GM23338 (cell line): ENCODE measurements at regions not wholly inside any gene's neighbourhood (a gene's known extent, or its start where the extent isn't known, plus 50 kb on each side); places are given as distances from the start of the nearest gene placed in this dataset.

Experiments used
- ATAC-seq: fragments of 200-7000 bp; cut with Tn5 transposase; 3 replicates; pipeline ENCODE4 v1.9.1; 2020
- DNase-seq: peaks from one replicate; pipeline ENCODE4 v3.0.0-alpha.2; 2015; ENCODE audit warnings: low spot score
- H2AFZ ChIP-seq: fragments of 200-600 bp; sonication (generic); 2 replicates; pipeline ENCODE4 v1.8.0; 2016; ENCODE audit warnings: antibody characterized with exemption, mild to moderate bottlenecking, moderate library complexity
- H3F3A ChIP-seq: fragments of 200-600 bp; sonication (generic); replicated peaks from 2 replicates; pipeline ENCODE4 v1.8.0; 2017; ENCODE audit warnings: antibody characterized with exemption, mixed run types, low read depth
- H3K27ac ChIP-seq: fragments of 200-600 bp; sonication (generic); 2 replicates; pipeline ENCODE4 v1.6.1; 2016; ENCODE audit warnings: low read depth
- H3K27me3 ChIP-seq: fragments of 200-600 bp; sonication (generic); 2 replicates; pipeline ENCODE4 v1.8.0; 2016; ENCODE audit warnings: mild to moderate bottlenecking, mixed run types, moderate library complexity; ENCODE audit not compliant: insufficient read depth
- H3K36me3 ChIP-seq: fragments of 200-600 bp; sonication (generic); 2 replicates; pipeline ENCODE4 v1.8.0; 2016; ENCODE audit warnings: mild to moderate bottlenecking; ENCODE audit not compliant: insufficient read depth
- H3K4me1 ChIP-seq: fragments of 200-600 bp; sonication (generic); 2 replicates; pipeline ENCODE4 v1.8.0; 2016; ENCODE audit warnings: mild to moderate bottlenecking, moderate library complexity; ENCODE audit not compliant: insufficient read depth
- H3K4me2 ChIP-seq: fragments of 200-600 bp; sonication (generic); 2 replicates; pipeline ENCODE4 v1.7.1; 2017; ENCODE audit warnings: mixed run types
- H3K4me3 ChIP-seq: fragments of 200-600 bp; sonication (generic); 2 replicates; pipeline ENCODE4 v1.6.1; 2016; ENCODE audit warnings: mixed run types
- H3K79me2 ChIP-seq: fragments of 200-600 bp; sonication (generic); replicated peaks from 2 replicates; pipeline ENCODE4 v1.8.0; 2017; ENCODE audit warnings: mild to moderate bottlenecking; ENCODE audit not compliant: insufficient read depth
- H3K9me2 ChIP-seq: fragments of 200-600 bp; sonication (generic); 2 replicates; pipeline ENCODE4 v1.8.0; 2017; ENCODE audit not compliant: insufficient read depth
- H4K20me1 ChIP-seq: fragments of 200-600 bp; sonication (generic); replicated peaks from 2 replicates; pipeline ENCODE4 v1.8.0; 2017; ENCODE audit warnings: mild to moderate bottlenecking; ENCODE audit not compliant: insufficient read depth
- H3K27ac Mint-ChIP-seq: 2 replicates; pipeline ENCODE4 v1.8.0; 2020; ENCODE audit warnings: inconsistent platforms, mild to moderate bottlenecking, moderate library complexity, mixed read lengths
- H3K27me3 Mint-ChIP-seq: 3 replicates; pipeline ENCODE4 v1.8.0; 2022; ENCODE audit warnings: low read depth, mild to moderate bottlenecking, moderate library complexity, mixed read lengths, inconsistent platforms; ENCODE audit not compliant: insufficient read depth, poor library complexity
- H3K36me3 Mint-ChIP-seq: 3 replicates; pipeline ENCODE4 v1.8.0; 2021; ENCODE audit warnings: low read depth, mild to moderate bottlenecking, inconsistent platforms, moderate library complexity, mixed read lengths
- H3K4me1 Mint-ChIP-seq: 3 replicates; pipeline ENCODE4 v1.8.0; 2020; ENCODE audit warnings: mild to moderate bottlenecking, inconsistent platforms, mixed read lengths
- H3K4me3 Mint-ChIP-seq: 3 replicates; pipeline ENCODE4 v1.8.0; 2021; ENCODE audit warnings: moderate library complexity, mild to moderate bottlenecking, inconsistent platforms, mixed read lengths
- H3K9me3 Mint-ChIP-seq: 3 replicates; pipeline ENCODE4 v1.8.0; 2020; ENCODE audit warnings: moderate library complexity, mild to moderate bottlenecking, inconsistent platforms, mixed read lengths
- CREB1 ChIP-seq: fragments of 250-450 bp; sonication (Bioruptor Pico); IDR thresholded peaks from 2 replicates; pipeline ENCODE4 v1.5.0; 2020; ENCODE audit warnings: low read depth, mild to moderate bottlenecking, moderate library complexity
- CTCF ChIP-seq, 2 experiments: fragments of 200-600 bp in 1 of 2; sonication (generic) in 1 of 2; conservative IDR thresholded peaks; 2 replicates each; pipeline versions ENCODE4 v1.5.1 to v1.6.1; 2016 to 2017; ENCODE audit warnings: antibody characterized with exemption in 2 of 2, low read depth in 2 of 2, mild to moderate bottlenecking in 2 of 2, moderate library complexity in 1 of 2
- EZH2 ChIP-seq: fragments of 200-600 bp; sonication (generic); IDR thresholded peaks from one replicate; pipeline ENCODE4 v1.8.0; 2017; ENCODE audit warnings: antibody characterized with exemption, mild to moderate bottlenecking, low read depth; ENCODE audit not compliant: unreplicated experiment
- EZH2phosphoT487 ChIP-seq: fragments of 200-600 bp; sonication (generic); IDR thresholded peaks from one replicate; pipeline ENCODE4 v1.8.1; 2018; ENCODE audit warnings: antibody characterized with exemption; ENCODE audit not compliant: unreplicated experiment
- JUNB ChIP-seq: IDR thresholded peaks from one replicate; pipeline ENCODE4 v1.6.1; 2016; ENCODE audit warnings: antibody characterized with exemption; ENCODE audit not compliant: unreplicated experiment
- NANOG ChIP-seq: IDR thresholded peaks from 2 replicates; pipeline ENCODE4 v1.6.1; 2016; ENCODE audit warnings: antibody characterized with exemption, borderline replicate concordance
- POLR2AphosphoS5 ChIP-seq: IDR thresholded peaks from 2 replicates; pipeline ENCODE4 v1.6.1; 2016; ENCODE audit warnings: antibody characterized with exemption, low read depth
- ZNF331 ChIP-seq: fragments of 250-450 bp; sonication (Bioruptor Pico); IDR thresholded peaks from 2 replicates; pipeline ENCODE4 v1.5.0; 2020; ENCODE audit warnings: low read depth, mild to moderate bottlenecking, moderate library complexity
- TF ChIP-seq, protein P1 (sequence below): fragments of 250-450 bp; sonication (Bioruptor Pico); IDR thresholded peaks from 2 replicates; pipeline ENCODE4 v1.5.0; 2020; ENCODE audit warnings: mild to moderate bottlenecking, moderate library complexity
- TF ChIP-seq, protein P2 (sequence below): IDR thresholded peaks from 2 replicates; pipeline ENCODE4 v1.6.1; 2016; ENCODE audit warnings: antibody characterized with exemption

- no peaks in the 10 kb centered on the region for H3K79me2 ChIP-seq
- Mint-ChIP-seq H3K27ac (no peak overlapping the region), H3K36me3 (no peaks in the 10 kb centered on the region), H3K4me3 (no peak overlapping the region), H3K27me3 (no peaks in the 10 kb centered on the region), H3K4me1 (no peaks in the 10 kb centered on the region), H3K9me3 (peaks cover 3% of the 10 kb centered on the region; the same call in 1 of the 3 replicates)
- 0 out of 2 replicates have a peak, but pooled peaks cover 3% of the 10 kb centered on the region for H3K9me2 ChIP-seq
- H3F3A ChIP-seq: no peaks in the 10 kb centered on the region
- no peaks in the 10 kb centered on the region for H4K20me1 ChIP-seq
- no peak overlapping the region for H3K4me3 ChIP-seq
- no peak overlapping the region for H3K4me2 ChIP-seq
- ATAC-seq: no peak
- no peaks in the 10 kb centered on the region for H3K4me1 ChIP-seq
- no peaks in the 10 kb centered on the region for H3K27me3 ChIP-seq
- no peaks in the 10 kb centered on the region for H3K36me3 ChIP-seq
- no peak overlapping the region for H2AFZ ChIP-seq
- no peak for TF ChIP-seq EZH2phosphoT487
- no peak overlapping the region for H3K27ac ChIP-seq
- DNase-seq: no peak
Measured at GRCh38 chr13:42717176-42717575, 64.2 kb upstream of the FAM216B start.

GRCh38 chr13:42720113-42720857, 61.1 kb upstream of the FAM216B start:
- H3K27ac ChIP-seq: no peak overlapping the region
- no peak overlapping the region for H3K27ac Mint-ChIP-seq
- no peak for DNase-seq
- TF ChIP-seq, protein P1, sequence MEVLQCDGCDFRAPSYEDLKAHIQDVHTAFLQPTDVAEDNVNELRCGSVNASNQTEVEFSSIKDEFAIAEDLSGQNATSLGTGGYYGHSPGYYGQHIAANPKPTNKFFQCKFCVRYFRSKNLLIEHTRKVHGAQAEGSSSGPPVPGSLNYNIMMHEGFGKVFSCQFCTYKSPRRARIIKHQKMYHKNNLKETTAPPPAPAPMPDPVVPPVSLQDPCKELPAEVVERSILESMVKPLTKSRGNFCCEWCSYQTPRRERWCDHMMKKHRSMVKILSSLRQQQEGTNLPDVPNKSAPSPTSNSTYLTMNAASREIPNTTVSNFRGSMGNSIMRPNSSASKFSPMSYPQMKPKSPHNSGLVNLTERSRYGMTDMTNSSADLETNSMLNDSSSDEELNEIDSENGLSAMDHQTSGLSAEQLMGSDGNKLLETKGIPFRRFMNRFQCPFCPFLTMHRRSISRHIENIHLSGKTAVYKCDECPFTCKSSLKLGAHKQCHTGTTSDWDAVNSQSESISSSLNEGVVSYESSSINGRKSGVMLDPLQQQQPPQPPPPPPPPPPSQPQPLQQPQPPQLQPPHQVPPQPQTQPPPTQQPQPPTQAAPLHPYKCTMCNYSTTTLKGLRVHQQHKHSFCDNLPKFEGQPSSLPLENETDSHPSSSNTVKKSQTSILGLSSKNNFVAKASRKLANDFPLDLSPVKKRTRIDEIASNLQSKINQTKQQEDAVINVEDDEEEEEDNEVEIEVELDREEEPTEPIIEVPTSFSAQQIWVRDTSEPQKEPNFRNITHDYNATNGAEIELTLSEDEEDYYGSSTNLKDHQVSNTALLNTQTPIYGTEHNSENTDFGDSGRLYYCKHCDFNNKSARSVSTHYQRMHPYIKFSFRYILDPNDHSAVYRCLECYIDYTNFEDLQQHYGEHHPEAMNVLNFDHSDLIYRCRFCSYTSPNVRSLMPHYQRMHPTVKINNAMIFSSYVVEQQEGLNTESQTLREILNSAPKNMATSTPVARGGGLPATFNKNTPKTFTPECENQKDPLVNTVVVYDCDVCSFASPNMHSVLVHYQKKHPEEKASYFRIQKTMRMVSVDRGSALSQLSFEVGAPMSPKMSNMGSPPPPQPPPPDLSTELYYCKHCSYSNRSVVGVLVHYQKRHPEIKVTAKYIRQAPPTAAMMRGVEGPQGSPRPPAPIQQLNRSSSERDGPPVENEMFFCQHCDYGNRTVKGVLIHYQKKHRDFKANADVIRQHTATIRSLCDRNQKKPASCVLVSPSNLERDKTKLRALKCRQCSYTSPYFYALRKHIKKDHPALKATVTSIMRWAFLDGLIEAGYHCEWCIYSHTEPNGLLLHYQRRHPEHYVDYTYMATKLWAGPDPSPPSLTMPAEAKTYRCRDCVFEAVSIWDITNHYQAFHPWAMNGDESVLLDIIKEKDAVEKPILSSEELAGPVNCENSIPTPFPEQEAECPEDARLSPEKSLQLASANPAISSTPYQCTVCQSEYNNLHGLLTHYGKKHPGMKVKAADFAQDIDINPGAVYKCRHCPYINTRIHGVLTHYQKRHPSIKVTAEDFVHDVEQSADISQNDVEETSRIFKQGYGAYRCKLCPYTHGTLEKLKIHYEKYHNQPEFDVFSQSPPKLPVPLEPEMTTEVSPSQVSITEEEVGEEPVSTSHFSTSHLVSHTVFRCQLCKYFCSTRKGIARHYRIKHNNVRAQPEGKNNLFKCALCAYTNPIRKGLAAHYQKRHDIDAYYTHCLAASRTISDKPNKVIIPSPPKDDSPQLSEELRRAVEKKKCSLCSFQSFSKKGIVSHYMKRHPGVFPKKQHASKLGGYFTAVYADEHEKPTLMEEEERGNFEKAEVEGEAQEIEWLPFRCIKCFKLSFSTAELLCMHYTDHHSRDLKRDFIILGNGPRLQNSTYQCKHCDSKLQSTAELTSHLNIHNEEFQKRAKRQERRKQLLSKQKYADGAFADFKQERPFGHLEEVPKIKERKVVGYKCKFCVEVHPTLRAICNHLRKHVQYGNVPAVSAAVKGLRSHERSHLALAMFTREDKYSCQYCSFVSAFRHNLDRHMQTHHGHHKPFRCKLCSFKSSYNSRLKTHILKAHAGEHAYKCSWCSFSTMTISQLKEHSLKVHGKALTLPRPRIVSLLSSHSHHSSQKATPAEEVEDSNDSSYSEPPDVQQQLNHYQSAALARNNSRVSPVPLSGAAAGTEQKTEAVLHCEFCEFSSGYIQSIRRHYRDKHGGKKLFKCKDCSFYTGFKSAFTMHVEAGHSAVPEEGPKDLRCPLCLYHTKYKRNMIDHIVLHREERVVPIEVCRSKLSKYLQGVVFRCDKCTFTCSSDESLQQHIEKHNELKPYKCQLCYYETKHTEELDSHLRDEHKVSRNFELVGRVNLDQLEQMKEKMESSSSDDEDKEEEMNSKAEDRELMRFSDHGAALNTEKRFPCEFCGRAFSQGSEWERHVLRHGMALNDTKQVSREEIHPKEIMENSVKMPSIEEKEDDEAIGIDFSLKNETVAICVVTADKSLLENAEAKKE (CRISPR knock-in tag): no peak
- TF ChIP-seq CTCF (conservative IDR thresholded peaks at IDR 0.05; ENCODE audit: low read depth in 2 of 2) (no peak), EZH2phosphoT487 (no peak), CREB1 (CRISPR knock-in tag) (no peak), POLR2AphosphoS5 (no peak), ZNF331 (CRISPR knock-in tag) (no peak), JUNB (no peak), EZH2 (no peak), NANOG (no peak)
- TF ChIP-seq, protein P2, sequence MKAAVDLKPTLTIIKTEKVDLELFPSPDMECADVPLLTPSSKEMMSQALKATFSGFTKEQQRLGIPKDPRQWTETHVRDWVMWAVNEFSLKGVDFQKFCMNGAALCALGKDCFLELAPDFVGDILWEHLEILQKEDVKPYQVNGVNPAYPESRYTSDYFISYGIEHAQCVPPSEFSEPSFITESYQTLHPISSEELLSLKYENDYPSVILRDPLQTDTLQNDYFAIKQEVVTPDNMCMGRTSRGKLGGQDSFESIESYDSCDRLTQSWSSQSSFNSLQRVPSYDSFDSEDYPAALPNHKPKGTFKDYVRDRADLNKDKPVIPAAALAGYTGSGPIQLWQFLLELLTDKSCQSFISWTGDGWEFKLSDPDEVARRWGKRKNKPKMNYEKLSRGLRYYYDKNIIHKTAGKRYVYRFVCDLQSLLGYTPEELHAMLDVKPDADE: no peak

More at GRCh38 chr13:42720113-42720857, 61.1 kb upstream of the FAM216B start:
- Histone ChIP-seq H4K20me1 (no peaks in the 10 kb centered on the region), H3F3A (no peaks in the 10 kb centered on the region), H3K79me2 (no peaks in the 10 kb centered on the region), H3K4me2 (no peak overlapping the region), H3K4me1 (no peaks in the 10 kb centered on the region), H2AFZ (peak overlapping the region; percentile 40; the same call in 1 of the 2 replicates), H3K36me3 (no peaks in the 10 kb centered on the region), H3K27me3 (no peaks in the 10 kb centered on the region), H3K9me2 (peaks cover 6% of the 10 kb centered on the region; the same call in 1 of the 2 replicates), H3K4me3 (no peak overlapping the region)
- H3K9me3 Mint-ChIP-seq: no peaks in the 10 kb centered on the region; the same call in 2 of the 3 replicates
- no peaks in the 10 kb centered on the region for H3K27me3 Mint-ChIP-seq
- no peak for ATAC-seq
- H3K36me3 Mint-ChIP-seq: no peaks in the 10 kb centered on the region
- H3K4me1 Mint-ChIP-seq: no peaks in the 10 kb centered on the region
- no peak overlapping the region for H3K4me3 Mint-ChIP-seq
